ENCODE measurements at regions not wholly inside any gene's neighbourhood (a gene's known extent, or its start where the extent isn't known, plus 50 kb on each side); places are given as distances from the start of the nearest gene placed in this dataset.

DNA sequence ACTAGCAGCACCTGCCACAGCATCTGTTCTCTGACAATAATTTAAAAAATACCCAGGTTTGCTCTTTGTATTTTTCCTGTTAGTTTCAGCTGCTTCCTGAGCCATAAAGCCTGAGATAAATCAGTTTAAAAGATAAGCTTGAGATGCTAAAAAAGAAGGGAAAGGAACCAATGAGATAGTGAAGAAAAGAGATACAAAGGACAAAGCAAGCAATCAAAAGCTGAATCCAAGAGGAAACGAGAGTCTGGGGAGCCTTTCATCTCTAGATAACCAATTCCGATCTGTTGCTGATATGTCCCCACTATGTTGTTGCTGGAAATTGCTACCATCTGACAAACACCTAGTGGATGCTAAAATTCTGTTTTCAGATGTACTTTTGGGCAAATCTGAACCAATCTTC is 201.4 kb downstream of the RBM43 start:
- TF ChIP-seq, protein P1, sequence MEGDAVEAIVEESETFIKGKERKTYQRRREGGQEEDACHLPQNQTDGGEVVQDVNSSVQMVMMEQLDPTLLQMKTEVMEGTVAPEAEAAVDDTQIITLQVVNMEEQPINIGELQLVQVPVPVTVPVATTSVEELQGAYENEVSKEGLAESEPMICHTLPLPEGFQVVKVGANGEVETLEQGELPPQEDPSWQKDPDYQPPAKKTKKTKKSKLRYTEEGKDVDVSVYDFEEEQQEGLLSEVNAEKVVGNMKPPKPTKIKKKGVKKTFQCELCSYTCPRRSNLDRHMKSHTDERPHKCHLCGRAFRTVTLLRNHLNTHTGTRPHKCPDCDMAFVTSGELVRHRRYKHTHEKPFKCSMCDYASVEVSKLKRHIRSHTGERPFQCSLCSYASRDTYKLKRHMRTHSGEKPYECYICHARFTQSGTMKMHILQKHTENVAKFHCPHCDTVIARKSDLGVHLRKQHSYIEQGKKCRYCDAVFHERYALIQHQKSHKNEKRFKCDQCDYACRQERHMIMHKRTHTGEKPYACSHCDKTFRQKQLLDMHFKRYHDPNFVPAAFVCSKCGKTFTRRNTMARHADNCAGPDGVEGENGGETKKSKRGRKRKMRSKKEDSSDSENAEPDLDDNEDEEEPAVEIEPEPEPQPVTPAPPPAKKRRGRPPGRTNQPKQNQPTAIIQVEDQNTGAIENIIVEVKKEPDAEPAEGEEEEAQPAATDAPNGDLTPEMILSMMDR (IDR thresholded peaks at IDR 0.05): no peak

DNA sequence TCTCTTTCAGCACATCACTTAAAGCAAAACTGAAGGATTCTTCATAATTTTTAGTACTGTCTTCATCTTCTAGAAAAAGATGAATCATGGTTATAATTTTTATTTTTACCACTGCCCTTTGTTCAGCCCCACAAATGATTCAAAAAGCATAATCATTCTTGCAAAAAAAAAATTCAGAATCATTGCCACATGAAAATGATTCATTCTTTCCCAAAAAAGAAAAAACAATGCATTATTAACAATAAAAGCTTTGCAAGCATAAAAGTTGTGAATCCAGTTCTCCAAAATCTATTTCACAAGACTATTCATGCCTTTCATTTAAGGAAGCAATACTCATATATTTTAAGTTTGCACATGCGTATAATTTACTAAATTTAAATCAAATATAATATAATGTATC is 204.8 kb downstream of the RBM43 start:
- TF ChIP-seq, protein P1 (IDR thresholded peaks at IDR 0.05): no peak

DNA sequence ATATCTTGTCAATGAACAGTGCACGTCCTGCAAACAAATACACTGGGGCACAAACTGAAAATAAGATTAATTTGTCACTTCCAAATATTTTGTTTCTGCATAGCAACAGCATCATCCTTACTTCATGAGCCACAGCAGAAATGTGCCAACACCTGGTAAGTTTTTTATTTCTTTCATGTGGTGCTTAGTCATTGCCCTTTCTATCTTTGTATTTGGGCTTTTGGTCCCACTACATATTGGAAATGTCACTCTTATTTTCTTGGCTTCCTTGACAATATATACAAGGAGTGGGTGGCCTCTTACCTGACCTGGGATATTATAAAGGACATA is 208.0 kb downstream of the RBM43 start:
- TF ChIP-seq, protein P1 (IDR thresholded peaks at IDR 0.05): no peak

DNA sequence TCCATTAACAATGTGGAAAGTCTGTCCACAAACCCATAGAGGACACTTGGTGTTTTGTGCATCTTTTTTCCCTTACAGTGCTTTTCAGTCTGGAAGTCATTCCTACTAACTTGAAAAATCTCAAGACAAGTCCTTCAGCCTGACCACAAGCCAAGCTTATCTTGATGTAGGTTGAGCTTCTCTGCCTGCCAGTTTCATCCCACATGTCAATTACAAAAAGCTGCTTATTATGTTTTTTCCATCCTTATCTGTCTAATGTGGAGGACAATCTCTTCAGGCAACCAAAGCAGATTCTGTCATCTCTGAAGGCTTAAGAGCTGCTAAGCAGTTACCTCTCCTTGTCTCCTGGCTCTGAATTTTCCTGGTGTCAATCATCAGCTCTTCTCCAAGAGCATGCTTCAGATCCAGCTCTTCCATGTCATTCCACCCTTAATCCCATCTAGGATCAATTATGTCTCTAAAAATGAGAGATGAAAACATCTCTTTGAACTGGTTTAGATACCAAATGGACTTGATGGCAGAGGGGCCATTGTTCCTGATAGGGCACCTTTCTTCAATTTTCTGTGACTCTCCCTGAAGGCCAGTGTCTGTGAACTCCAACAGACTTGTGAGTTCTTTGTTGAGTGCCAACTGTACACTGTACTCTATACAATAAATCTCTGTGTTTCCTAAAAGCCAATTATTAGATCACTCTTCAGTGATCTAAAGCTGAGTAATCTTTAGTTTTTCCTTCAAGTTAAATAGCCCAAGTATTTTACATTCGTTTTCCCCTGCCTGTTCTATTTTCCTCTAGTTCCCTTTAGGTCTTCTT is 208.6 kb downstream of the RBM43 start:
- TF ChIP-seq, protein P1 (IDR thresholded peaks at IDR 0.05): no peak

DNA sequence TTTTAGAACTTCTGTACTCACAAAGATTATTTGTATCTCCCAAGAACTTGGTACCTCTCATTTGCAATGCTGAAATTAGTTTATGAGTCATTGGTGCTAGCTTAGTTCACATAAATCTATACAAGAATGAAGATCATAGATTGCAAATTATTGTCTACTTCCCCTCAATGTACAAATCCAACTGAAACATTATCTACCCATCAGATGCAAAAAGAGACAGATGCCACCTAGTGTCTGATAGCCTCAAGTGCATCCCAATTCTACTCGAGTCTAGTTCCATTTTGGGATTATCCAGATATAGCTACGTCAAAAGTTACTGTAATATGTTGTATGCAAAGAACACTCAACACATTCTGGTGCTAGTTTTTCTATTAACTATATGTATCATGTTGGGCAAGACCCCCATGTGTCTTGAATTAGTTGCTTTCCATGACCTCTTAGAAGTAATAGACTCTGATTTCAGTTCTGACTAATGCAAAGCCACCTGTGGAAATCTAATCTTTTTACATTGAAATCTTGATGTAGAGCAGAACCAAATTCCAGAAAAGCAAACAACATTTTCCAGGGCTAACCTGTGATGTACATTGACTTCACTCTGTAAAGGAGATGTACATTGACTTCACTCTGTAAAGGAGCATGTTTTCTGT is 210.0 kb downstream of the RBM43 start:
- TF ChIP-seq, protein P1 (IDR thresholded peaks at IDR 0.05): peak; percentile 77

DNA sequence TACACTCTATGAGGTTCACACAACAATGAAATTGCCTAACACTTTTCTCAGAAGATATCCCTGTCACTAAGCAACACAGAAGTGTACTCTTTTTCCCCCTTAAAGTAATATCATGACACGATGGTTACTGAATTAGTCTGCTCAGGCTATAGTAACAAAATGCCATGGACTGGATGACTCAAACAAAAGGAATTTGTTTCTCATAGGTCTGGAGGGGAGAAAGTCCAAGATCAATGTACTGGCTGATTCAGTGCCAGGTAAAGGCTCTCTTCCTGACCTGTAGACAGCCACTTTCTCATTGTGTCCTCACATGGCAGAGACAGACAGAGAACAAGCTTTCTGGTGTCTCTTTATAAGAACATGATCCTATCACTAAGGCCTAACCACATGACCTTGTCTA is 211.9 kb downstream of the RBM43 start:
- TF ChIP-seq, protein P1 (IDR thresholded peaks at IDR 0.05): no peak

DNA sequence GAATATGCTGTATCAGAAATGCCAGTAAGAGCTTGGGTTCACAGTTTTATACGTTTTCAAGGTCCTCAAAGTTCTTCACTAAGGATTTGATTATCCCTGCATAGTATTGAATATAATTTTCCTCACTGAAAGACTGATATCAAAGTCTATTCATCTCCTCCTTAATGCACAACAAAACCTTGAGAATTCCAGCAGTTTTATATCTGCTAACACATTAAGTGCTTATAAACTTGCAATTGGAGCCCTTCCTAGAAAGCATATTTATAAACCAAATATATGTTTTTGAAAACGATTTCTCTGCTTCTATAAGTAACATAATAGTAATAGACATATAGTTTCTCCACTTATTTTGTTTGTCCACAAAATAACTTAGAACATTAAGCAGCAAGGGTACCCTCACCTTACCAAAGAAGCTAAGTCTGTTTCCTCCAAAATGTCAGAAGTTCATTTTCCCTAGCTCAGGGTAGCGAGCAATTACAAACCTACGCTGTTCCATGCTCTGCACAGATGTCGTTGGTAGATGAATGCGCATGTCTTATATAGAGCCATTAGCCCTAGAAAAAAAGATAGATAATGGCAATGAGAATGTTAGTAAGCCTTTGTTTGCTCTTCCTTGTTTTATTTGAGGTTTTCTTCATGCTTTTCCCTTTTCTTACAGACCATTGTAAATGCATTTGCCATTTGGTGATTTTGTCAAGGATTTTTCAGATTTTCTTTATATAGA is 213.2 kb downstream of the RBM43 start:
- TF ChIP-seq, protein P1 (IDR thresholded peaks at IDR 0.05): no peak

Data from LNCAP (cell line).